Ascending aorta (tissue), 2 donors: ENCODE measurements at regions not wholly inside any gene's neighbourhood (a gene's known extent, or its start where the extent isn't known, plus 50 kb on each side); places are given as distances from the start of the nearest gene placed in this dataset.
"Not testable (repeated sequence)": the region's sequence is repeated elsewhere in the genome, so short reads cannot be mapped to it uniquely, and the experiment has no call there.

Experiments
- DNase-seq, 2 donors: peaks; one replicate each; pipeline ENCODE4 v3.0.0-alpha.2; 2019; ENCODE audit warnings: low spot score in 2 of 2
- H3K27ac ChIP-seq, 2 donors: fragments of 200-600 bp; sonication (generic); one replicate each; pipeline ENCODE4 v1.5.1; 2016 to 2017; ENCODE audit warnings: mild to moderate bottlenecking in 1 of 2
- H3K27me3 ChIP-seq: fragments of 200-600 bp; sonication (generic); one replicate; pipeline ENCODE4 v1.5.1; 2017
- H3K36me3 ChIP-seq, 2 donors: fragments of 200-600 bp; sonication (generic); one replicate each; pipeline ENCODE4 v1.5.1; 2016
- H3K4me1 ChIP-seq, 2 donors: fragments of 200-600 bp; sonication (generic); one replicate each; pipeline ENCODE4 v1.5.1; 2016 to 2017; ENCODE audit warnings: mild to moderate bottlenecking in 1 of 2
- H3K4me3 ChIP-seq, 2 donors: fragments of 200-600 bp; sonication (generic); one replicate each; pipeline ENCODE4 v1.5.1; 2016 to 2017; ENCODE audit warnings: mild to moderate bottlenecking in 1 of 2
- H3K9me3 ChIP-seq, 2 donors: fragments of 200-600 bp; sonication (generic); one replicate each; pipeline ENCODE4 v1.5.1; 2016
- CTCF ChIP-seq, 3 experiments: fragments of 200-600 bp in 2 of 3; fragments of 450-650 bp in 1 of 3; sonication (generic) in 2 of 3; IDR thresholded peaks; one replicate each; pipeline ENCODE4 v1.5.1; 2016 to 2019; ENCODE audit warnings: antibody characterized with exemption in 3 of 3, mild to moderate bottlenecking in 1 of 3, moderate library complexity in 1 of 3
- intact Hi-C: fragments of 100-400 bp; cut with DNase I; formaldehyde crosslinking; loops from one replicate; pipeline ENCODE4 v1.15.1; 2023

- Histone ChIP-seq H3K27me3 (no peaks in the 10 kb centered on the region), H3K4me3 (no peak overlapping the region), H3K4me1 (no peaks in the 10 kb centered on the region), H3K9me3 (no peaks in the 10 kb centered on the region), H3K36me3 (no peaks in the 10 kb centered on the region), H3K27ac (no peak overlapping the region)
- DNase-seq, result no peak
- no peak for TF ChIP-seq CTCF (IDR thresholded peaks at IDR 0.05)
- intact Hi-C loops, result no loop called here
Measured at GRCh38 chr4:57303012-57303751, 193.0 kb upstream of the IGFBP7 start.

GRCh38 chr4:57300300-57300699 lies 190.1 kb upstream of the IGFBP7 start:
- H3K4me3 ChIP-seq, H3K9me3 ChIP-seq, intact Hi-C loops, H3K4me1 ChIP-seq, DNase-seq, H3K27me3 ChIP-seq, H3K36me3 ChIP-seq, H3K27ac ChIP-seq: not testable (repeated sequence)

- H3K27ac ChIP-seq, result no peak overlapping the region
- no peaks in the 10 kb centered on the region for H3K27me3 ChIP-seq
- no peaks in the 10 kb centered on the region for H3K4me1 ChIP-seq
- no peak overlapping the region for H3K4me3 ChIP-seq
- H3K9me3 ChIP-seq, result no peaks in the 10 kb centered on the region
- no peak for DNase-seq
- intact Hi-C loops, result loop anchor here (5.0 to 10.0 kb wide), 3 partner anchors 120 to 267 kb away; no protein-coding TSS in a partner anchor
- no peaks in the 10 kb centered on the region for H3K36me3 ChIP-seq
- TF ChIP-seq CTCF (IDR thresholded peaks at IDR 0.05), result no peak
Measured at GRCh38 chr4:57291911-57292310, 181.7 kb upstream of the IGFBP7 start.

- no peaks in the 10 kb centered on the region for H3K4me1 ChIP-seq
- no peaks in the 10 kb centered on the region for H3K27me3 ChIP-seq
- H3K9me3 ChIP-seq, result no peaks in the 10 kb centered on the region
- intact Hi-C loops, result no loop called here
- TF ChIP-seq CTCF (IDR thresholded peaks at IDR 0.05), result no peak
- no peaks in the 10 kb centered on the region for H3K36me3 ChIP-seq
- no peak overlapping the region for H3K4me3 ChIP-seq
- no peak overlapping the region for H3K27ac ChIP-seq
- no peak for DNase-seq
Measured at GRCh38 chr4:57287687-57288604, 177.8 kb upstream of the IGFBP7 start.

GRCh38 chr4:57282933-57283310 lies 172.7 kb upstream of the IGFBP7 start:
- Histone ChIP-seq H3K4me3 (no peak overlapping the region), H3K36me3 (no peaks in the 10 kb centered on the region), H3K27me3 (no peaks in the 10 kb centered on the region), H3K9me3 (no peaks in the 10 kb centered on the region), H3K27ac (no peak overlapping the region), H3K4me1 (no peaks in the 10 kb centered on the region)
- intact Hi-C loops, result no loop called here
- no peak for TF ChIP-seq CTCF (IDR thresholded peaks at IDR 0.05)
- no peak for DNase-seq

GRCh38 chr4:57280481-57280880 lies 170.3 kb upstream of the IGFBP7 start:
- H3K36me3 ChIP-seq, result no peaks in the 10 kb centered on the region
- no peak overlapping the region for H3K4me3 ChIP-seq
- no peaks in the 10 kb centered on the region for H3K4me1 ChIP-seq
- no peaks in the 10 kb centered on the region for H3K27me3 ChIP-seq
- no peak overlapping the region for H3K27ac ChIP-seq
- intact Hi-C loops, result no loop called here
- H3K9me3 ChIP-seq, result no peaks in the 10 kb centered on the region
- no peak for TF ChIP-seq CTCF (IDR thresholded peaks at IDR 0.05)
- DNase-seq, result no peak
